ENCODE measurements at regions not wholly inside any gene's neighbourhood (a gene's known extent, or its start where the extent isn't known, plus 50 kb on each side); places are given as distances from the start of the nearest gene placed in this dataset.

GRCh38 chr2:192940767-192941166, 746.0 kb upstream of the TMEFF2 start:
- no peak for TF ChIP-seq POLR2A (IDR thresholded peaks at IDR 0.05)
- no peak for TF ChIP-seq CTCF (IDR thresholded peaks at IDR 0.05)

All from suprapubic skin (tissue), 3 donors.